ENCODE measurements at regions not wholly inside any gene's neighbourhood (a gene's known extent, or its start where the extent isn't known, plus 50 kb on each side); places are given as distances from the start of the nearest gene placed in this dataset.

DNA sequence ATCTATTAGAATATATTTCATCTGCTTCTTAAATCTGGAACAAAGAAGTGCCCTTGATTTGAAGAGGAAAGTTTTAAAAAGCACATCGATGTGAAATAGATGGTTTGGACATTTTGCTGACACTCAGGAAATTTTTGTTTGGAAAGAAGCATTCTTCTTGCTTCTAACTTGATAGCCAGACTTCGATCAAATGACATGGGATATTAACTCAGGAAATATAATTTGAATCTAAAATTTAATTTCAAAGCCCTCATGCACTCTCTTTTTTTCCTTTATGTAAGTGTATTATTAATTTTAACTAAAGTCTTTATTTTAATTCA, 761.2 kb downstream of the VGLL3 start:
- no peaks in the 10 kb centered on the region for H3K9me3 ChIP-seq (ENCODE audit: low read length)
- no peak overlapping the region for H3K4me3 ChIP-seq (ENCODE audit: low read depth, low read length, poor library complexity, severe bottlenecking)
- H3K9me2 ChIP-seq (ENCODE audit: insufficient read depth, low read length), result no peaks in the 10 kb centered on the region
- TF ChIP-seq, protein P1, sequence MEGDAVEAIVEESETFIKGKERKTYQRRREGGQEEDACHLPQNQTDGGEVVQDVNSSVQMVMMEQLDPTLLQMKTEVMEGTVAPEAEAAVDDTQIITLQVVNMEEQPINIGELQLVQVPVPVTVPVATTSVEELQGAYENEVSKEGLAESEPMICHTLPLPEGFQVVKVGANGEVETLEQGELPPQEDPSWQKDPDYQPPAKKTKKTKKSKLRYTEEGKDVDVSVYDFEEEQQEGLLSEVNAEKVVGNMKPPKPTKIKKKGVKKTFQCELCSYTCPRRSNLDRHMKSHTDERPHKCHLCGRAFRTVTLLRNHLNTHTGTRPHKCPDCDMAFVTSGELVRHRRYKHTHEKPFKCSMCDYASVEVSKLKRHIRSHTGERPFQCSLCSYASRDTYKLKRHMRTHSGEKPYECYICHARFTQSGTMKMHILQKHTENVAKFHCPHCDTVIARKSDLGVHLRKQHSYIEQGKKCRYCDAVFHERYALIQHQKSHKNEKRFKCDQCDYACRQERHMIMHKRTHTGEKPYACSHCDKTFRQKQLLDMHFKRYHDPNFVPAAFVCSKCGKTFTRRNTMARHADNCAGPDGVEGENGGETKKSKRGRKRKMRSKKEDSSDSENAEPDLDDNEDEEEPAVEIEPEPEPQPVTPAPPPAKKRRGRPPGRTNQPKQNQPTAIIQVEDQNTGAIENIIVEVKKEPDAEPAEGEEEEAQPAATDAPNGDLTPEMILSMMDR (conservative IDR thresholded peaks at IDR 0.05; ENCODE audit: low read length), result no peak
- TF ChIP-seq EZH2phosphoT487 (IDR thresholded peaks at IDR 0.05; ENCODE audit: borderline replicate concordance, low read depth, low read length), result no peak
- ChIA-PET CTCF (ENCODE audit: unreplicated experiment) (no interaction called here), POLR2A (no interaction called here)
- H3K79me2 ChIP-seq (ENCODE audit: insufficient read depth, low read depth, low read length), result no peaks in the 10 kb centered on the region
- H3K4me2 ChIP-seq (ENCODE audit: low read length), result no peak overlapping the region
- intact Hi-C loops (cut with micrococcal nuclease; ENCODE audit: unreplicated experiment), result no loop called here
- no peak overlapping the region for H3K27ac ChIP-seq (ENCODE audit: low read depth, low read length, poor library complexity, severe bottlenecking)
- H3K4me1 ChIP-seq (ENCODE audit: insufficient read depth, low read length, poor library complexity, severe bottlenecking), result no peaks in the 10 kb centered on the region
- no peaks in the 10 kb centered on the region for H3K36me3 ChIP-seq (ENCODE audit: insufficient read depth, low read length)
- no peak overlapping the region for H2AFZ ChIP-seq (ENCODE audit: low read length)
- H4K20me1 ChIP-seq (ENCODE audit: insufficient read depth, low read length), result no peaks in the 10 kb centered on the region
- BruUV-seq (replicated peaks), result no TSS peak
- DNase-seq (ENCODE audit: low spot score), result no peak

DNA sequence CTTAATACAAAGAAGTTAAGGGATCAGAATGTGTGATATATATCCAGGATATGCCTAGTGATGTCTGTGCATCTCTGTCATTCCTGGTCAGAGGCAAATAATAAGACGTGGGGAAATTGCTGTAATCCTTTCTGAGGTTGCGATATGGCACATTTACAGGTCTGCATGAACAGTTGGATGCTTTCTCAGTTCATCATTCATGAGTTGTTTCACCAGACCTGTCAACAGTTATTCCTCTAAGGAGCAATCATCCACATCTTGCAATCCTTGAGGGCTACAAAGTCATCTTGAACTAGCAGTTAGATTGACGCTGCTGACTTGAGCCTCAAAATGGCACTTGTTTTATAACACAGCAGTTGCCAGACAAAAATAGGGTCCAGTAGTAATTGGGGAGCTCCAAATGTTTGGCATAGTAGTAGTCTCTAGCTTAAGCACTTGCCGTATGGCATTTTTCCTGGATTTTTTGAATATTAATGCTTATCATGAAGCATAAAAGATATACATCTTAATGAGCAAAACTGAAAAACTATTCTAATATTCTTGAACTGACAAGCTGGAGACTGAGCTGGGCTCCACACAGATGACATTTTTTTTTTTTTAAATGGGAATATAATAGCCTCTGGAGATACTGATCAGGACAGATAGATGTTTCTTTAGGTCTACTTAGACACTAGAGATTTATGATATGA, 761.7 kb downstream of the VGLL3 start:
- BruUV-seq (replicated peaks), result no TSS peak
- CTCF ChIA-PET (ENCODE audit: unreplicated experiment), result no interaction called here

DNA sequence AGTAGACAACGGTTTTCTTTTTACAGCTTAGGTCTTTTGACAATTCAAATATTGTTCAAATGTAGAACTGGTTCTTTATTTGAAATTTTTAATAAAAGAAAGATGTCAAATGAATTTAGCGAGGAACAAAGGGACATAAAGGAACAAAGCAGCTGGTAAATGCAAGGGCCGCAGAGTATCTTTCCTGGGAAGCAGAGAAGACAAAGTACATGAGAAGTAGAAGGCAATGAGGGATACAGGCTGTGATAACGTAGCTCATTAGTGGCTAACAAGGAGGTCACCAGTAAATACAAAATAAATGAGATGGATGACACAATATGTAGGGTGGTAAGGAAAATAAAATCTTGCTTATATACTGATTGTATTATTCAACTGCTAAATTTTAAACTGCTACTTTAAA, 762.8 kb downstream of the VGLL3 start:
- no peak overlapping the region for H3K4me3 ChIP-seq (ENCODE audit: low read depth, low read length, poor library complexity, severe bottlenecking)
- no peaks in the 10 kb centered on the region for H3K36me3 ChIP-seq (ENCODE audit: insufficient read depth, low read length)
- POLR2A ChIA-PET, result no interaction called here
- H3K9me2 ChIP-seq (ENCODE audit: insufficient read depth, low read length), result no peaks in the 10 kb centered on the region
- CTCF ChIA-PET (ENCODE audit: unreplicated experiment), result no interaction called here
- DNase-seq (ENCODE audit: low spot score), result no peak
- no peaks in the 10 kb centered on the region for H3K4me1 ChIP-seq (ENCODE audit: insufficient read depth, low read length, poor library complexity, severe bottlenecking)
- TF ChIP-seq, protein P1 (conservative IDR thresholded peaks at IDR 0.05; ENCODE audit: low read length), result no peak
- TF ChIP-seq EZH2phosphoT487 (IDR thresholded peaks at IDR 0.05; ENCODE audit: borderline replicate concordance, low read depth, low read length), result no peak
- intact Hi-C loops (cut with micrococcal nuclease; ENCODE audit: unreplicated experiment), result no loop called here
- H4K20me1 ChIP-seq (ENCODE audit: insufficient read depth, low read length), result no peaks in the 10 kb centered on the region
- no peak overlapping the region for H3K27ac ChIP-seq (ENCODE audit: low read depth, low read length, poor library complexity, severe bottlenecking)
- H3K4me2 ChIP-seq (ENCODE audit: low read length), result no peak overlapping the region
- no peaks in the 10 kb centered on the region for H3K9me3 ChIP-seq (ENCODE audit: low read length)
- no TSS peak for BruUV-seq (replicated peaks)
- no peak overlapping the region for H2AFZ ChIP-seq (ENCODE audit: low read length)
- no peaks in the 10 kb centered on the region for H3K79me2 ChIP-seq (ENCODE audit: insufficient read depth, low read depth, low read length)

More for the DNA sequence above, 761.7 kb downstream of the VGLL3 start:
- no peak overlapping the region for H2AFZ ChIP-seq (ENCODE audit: low read length)
- DNase-seq (ENCODE audit: low spot score), result no peak
- H4K20me1 ChIP-seq (ENCODE audit: insufficient read depth, low read length), result no peaks in the 10 kb centered on the region
- intact Hi-C loops (cut with micrococcal nuclease; ENCODE audit: unreplicated experiment), result no loop called here
- no peaks in the 10 kb centered on the region for H3K79me2 ChIP-seq (ENCODE audit: insufficient read depth, low read depth, low read length)
- no peak overlapping the region for H3K4me2 ChIP-seq (ENCODE audit: low read length)
- no peak overlapping the region for H3K27ac ChIP-seq (ENCODE audit: low read depth, low read length, poor library complexity, severe bottlenecking)
- H3K4me1 ChIP-seq (ENCODE audit: insufficient read depth, low read length, poor library complexity, severe bottlenecking), result no peaks in the 10 kb centered on the region
- H3K4me3 ChIP-seq (ENCODE audit: low read depth, low read length, poor library complexity, severe bottlenecking), result no peak overlapping the region
- POLR2A ChIA-PET, result no interaction called here
- H3K36me3 ChIP-seq (ENCODE audit: insufficient read depth, low read length), result no peaks in the 10 kb centered on the region
- H3K9me3 ChIP-seq (ENCODE audit: low read length), result no peaks in the 10 kb centered on the region
- H3K9me2 ChIP-seq (ENCODE audit: insufficient read depth, low read length), result no peaks in the 10 kb centered on the region
- TF ChIP-seq EZH2phosphoT487 (IDR thresholded peaks at IDR 0.05; ENCODE audit: borderline replicate concordance, low read depth, low read length), result no peak
- TF ChIP-seq, protein P1 (conservative IDR thresholded peaks at IDR 0.05; ENCODE audit: low read length), result no peak

All from OCI-LY7 (cell line).